H1 (cell line): ENCODE measurements at regions not wholly inside any gene's neighbourhood (a gene's known extent, or its start where the extent isn't known, plus 50 kb on each side); places are given as distances from the start of the nearest gene placed in this dataset.

Source experiments
- CTCF ChIA-PET: fragments of 300-600 bp; sonication (Branson Sonifier 250); formaldehyde crosslinking; loops from one replicate; lab custom pipeline; 2021; ENCODE audit not compliant: partially characterized antibody; lab: Charles Lee
- POLR2A ChIA-PET: fragments of 300-600 bp; sonication (Branson Sonifier 250); formaldehyde crosslinking; loops from one replicate; lab custom pipeline; 2021; ENCODE audit warnings: inconsistent platforms; ENCODE audit not compliant: partially characterized antibody; lab: Charles Lee
- DNase-seq, 2 experiments: peaks; one replicate each; pipeline versions ENCODE4 v3.0.0 to v3.0.0-alpha.2; 2010 to 2022; ENCODE audit warnings: low spot score in 2 of 2, low read depth in 1 of 2, mixed read lengths in 1 of 2
- FAIRE-seq: peaks from 2 replicates; lab custom pipeline; 2011; peaks lifted over from hg19 to GRCh38; lab: Jason Lieb, UNC
- H2AFZ ChIP-seq: 2 replicates; pipeline ENCODE4 v1.8.1; 2012; ENCODE audit warnings: low read length, inconsistent platforms
- H2AK5ac ChIP-seq: 2 replicates; pipeline ENCODE4 v1.6.1; 2013; ENCODE audit warnings: low read depth, low read length
- H2BK120ac ChIP-seq: replicated peaks from 2 replicates; pipeline ENCODE3; 2013; ENCODE audit warnings: low read depth, low read length, inconsistent platforms
- H2BK12ac ChIP-seq: 2 replicates; pipeline ENCODE4 v1.6.1; 2013; ENCODE audit warnings: low read depth, low read length
- H2BK15ac ChIP-seq: 2 replicates; pipeline ENCODE4 v1.6.1; 2013; ENCODE audit warnings: low read length
- H2BK20ac ChIP-seq: 2 replicates; pipeline ENCODE4 v1.6.1; 2013; ENCODE audit warnings: low read length
- H2BK5ac ChIP-seq: 2 replicates; pipeline ENCODE4 v1.6.1; 2013; ENCODE audit warnings: low read depth, low read length
- H3K14ac ChIP-seq: 2 replicates; pipeline ENCODE4 v1.6.1; 2013; ENCODE audit warnings: inconsistent platforms; ENCODE audit not compliant: insufficient read length
- H3K18ac ChIP-seq: 2 replicates; pipeline ENCODE4 v1.6.1; 2013; ENCODE audit warnings: low read length; ENCODE audit errors: extremely low read depth
- H3K23ac ChIP-seq: 2 replicates; pipeline ENCODE4 v1.6.1; 2013; ENCODE audit warnings: inconsistent platforms; ENCODE audit not compliant: insufficient read length
- H3K23me2 ChIP-seq: 2 replicates; pipeline ENCODE4 v1.6.1; 2013; ENCODE audit warnings: low read depth, low read length
- H3K27ac ChIP-seq: 2 replicates; pipeline ENCODE4 v1.6.1; 2011; ENCODE audit warnings: low read depth, low read length, inconsistent platforms
- H3K27me3 ChIP-seq, 4 experiments: replicated peaks in 1 of 4; 1 replicate in 1 of 4; 2 replicates in 3 of 4; pipeline versions ENCODE4 v1.6.1 to v1.8.1; 2011 to 2013; ENCODE audit warnings: low read length in 3 of 4, mild to moderate bottlenecking in 3 of 4, inconsistent platforms in 2 of 4, mixed read lengths in 2 of 4, moderate library complexity in 1 of 4; ENCODE audit not compliant: control insufficient read depth in 3 of 4, insufficient read depth in 3 of 4; ENCODE audit errors: extremely low read depth in 1 of 4
- H3K36me3 ChIP-seq, 4 experiments: 2 replicates each; pipeline versions ENCODE4 v1.6.1 to v1.8.1; 2011 to 2013; ENCODE audit warnings: mild to moderate bottlenecking in 4 of 4, low read length in 3 of 4, moderate library complexity in 2 of 4, control low read depth in 1 of 4, inconsistent platforms in 1 of 4; ENCODE audit not compliant: insufficient read depth in 4 of 4, control insufficient read depth in 2 of 4
- H3K4ac ChIP-seq: replicated peaks from 2 replicates; pipeline ENCODE3; 2013; ENCODE audit warnings: low read length, low read depth, mixed read lengths, inconsistent platforms; ENCODE audit not compliant: insufficient read length
- H3K4me1 ChIP-seq, 4 experiments: replicated peaks in 1 of 4; 1 replicate in 1 of 4; 2 replicates in 3 of 4; pipeline versions ENCODE4 v1.6.1 to v1.8.1; 2011 to 2013; ENCODE audit warnings: low read length in 3 of 4, inconsistent platforms in 2 of 4, mixed read lengths in 1 of 4; ENCODE audit not compliant: insufficient read depth in 4 of 4, control insufficient read depth in 3 of 4
- H3K4me2 ChIP-seq, 2 experiments: 2 replicates each; pipeline versions ENCODE4 v1.6.1 to v1.8.1; 2011 to 2013; ENCODE audit warnings: low read depth in 2 of 2, low read length in 2 of 2, control low read depth in 1 of 2, inconsistent platforms in 1 of 2, mild to moderate bottlenecking in 1 of 2; ENCODE audit not compliant: insufficient read depth in 1 of 2
- H3K4me3 ChIP-seq, 4 experiments: fragments of 200-600, 300-600 bp in 1 of 4; sonication (generic), shearing (Covaris generic), sonication (Bioruptor Twin) in 1 of 4; 2 replicates each; pipeline versions ENCODE4 v1.5.1 to v1.8.1; 2011 to 2016; ENCODE audit warnings: low read length in 4 of 4, low read depth in 3 of 4, control low read depth in 2 of 4, inconsistent platforms in 2 of 4, mild to moderate bottlenecking in 2 of 4, mixed read lengths in 1 of 4, moderate library complexity in 1 of 4; ENCODE audit not compliant: insufficient read depth in 2 of 4; ENCODE audit errors: extremely low read depth in 1 of 4
- H3K56ac ChIP-seq: replicated peaks from 2 replicates; pipeline ENCODE3; 2013; ENCODE audit warnings: low read depth, mild to moderate bottlenecking, mixed read lengths, low read length, inconsistent platforms; ENCODE audit not compliant: insufficient read length
- H3K79me1 ChIP-seq: 2 replicates; pipeline ENCODE4 v1.6.1; 2013; ENCODE audit warnings: low read depth, low read length, control low read depth
- H3K79me2 ChIP-seq, 2 experiments: 2 replicates each; pipeline versions ENCODE4 v1.6.1 to v1.8.1; 2012 to 2013; ENCODE audit warnings: low read length in 2 of 2, mild to moderate bottlenecking in 2 of 2, inconsistent platforms in 1 of 2; ENCODE audit not compliant: insufficient read depth in 2 of 2, control insufficient read depth in 1 of 2
- H3K9ac ChIP-seq, 4 experiments: replicated peaks in 1 of 4; 1 replicate in 1 of 4; 2 replicates in 3 of 4; pipeline versions ENCODE4 v1.6.1 to v1.8.1; 2011 to 2013; ENCODE audit warnings: low read depth in 3 of 4, low read length in 3 of 4, control low read depth in 2 of 4, mild to moderate bottlenecking in 2 of 4, moderate library complexity in 2 of 4, inconsistent platforms in 1 of 4; ENCODE audit errors: extremely low read depth in 1 of 4
- H3K9me3 ChIP-seq, 2 experiments: 2 replicates each; pipeline versions ENCODE4 v1.6.1 to v1.8.1; 2012 to 2013; ENCODE audit warnings: mild to moderate bottlenecking in 2 of 2, moderate library complexity in 2 of 2, control low read depth in 1 of 2, inconsistent platforms in 1 of 2, low read depth in 1 of 2, low read length in 1 of 2, mixed read lengths in 1 of 2; ENCODE audit not compliant: insufficient read depth in 2 of 2
- H4K20me1 ChIP-seq, 2 experiments: replicated peaks in 1 of 2; 2 replicates each; pipeline versions ENCODE3 to v1.8.1; 2011 to 2013; ENCODE audit warnings: inconsistent platforms in 2 of 2, low read length in 2 of 2, mild to moderate bottlenecking in 1 of 2; ENCODE audit not compliant: insufficient read depth in 2 of 2, control insufficient read depth in 1 of 2
- H4K5ac ChIP-seq: 2 replicates; pipeline ENCODE4 v1.6.1; 2013; ENCODE audit warnings: low read length, low read depth, mixed read lengths, inconsistent platforms; ENCODE audit not compliant: insufficient read length
- H4K8ac ChIP-seq: 2 replicates; pipeline ENCODE4 v1.8.0; 2013; ENCODE audit warnings: mild to moderate bottlenecking, moderate library complexity, low read length, inconsistent platforms; ENCODE audit not compliant: insufficient read depth; ENCODE audit errors: extremely low read depth
- H4K91ac ChIP-seq: replicated peaks from 2 replicates; pipeline ENCODE3; 2013; ENCODE audit warnings: low read length, mixed read lengths, inconsistent platforms; ENCODE audit not compliant: insufficient read length
- BCL11A ChIP-seq, 2 experiments: IDR thresholded peaks; one replicate each; pipeline ENCODE4 v1.6.1; 2011; ENCODE audit warnings: low read depth in 2 of 2, low read length in 2 of 2, mild to moderate bottlenecking in 2 of 2
- GTF2F1 ChIP-seq: IDR thresholded peaks from 2 replicates; pipeline ENCODE4 v1.6.1; 2012; ENCODE audit warnings: low read depth, low read length, improper control_type of control experiment, borderline replicate concordance
- KDM1A ChIP-seq: fragments of 200-600, 300-600 bp; sonication (generic); IDR thresholded peaks from 2 replicates; pipeline ENCODE4 v1.7.1; 2016; ENCODE audit warnings: mild to moderate bottlenecking, low read length, borderline replicate concordance
- MAFK ChIP-seq: IDR thresholded peaks from 2 replicates; pipeline ENCODE4 v1.6.1; 2012; ENCODE audit warnings: low read depth, mild to moderate bottlenecking, improper control_type of control experiment, low read length
- NANOG ChIP-seq: IDR thresholded peaks from 2 replicates; pipeline ENCODE4 v1.6.1; 2011; ENCODE audit warnings: low read length, low read depth, mild to moderate bottlenecking, inconsistent platforms; ENCODE audit not compliant: insufficient read depth, poor library complexity, severe bottlenecking
- RNF2 ChIP-seq: fragments of 200-900, 300-1000 bp; sonication (generic); IDR thresholded peaks from 2 replicates; pipeline ENCODE4 v1.7.1; 2016; ENCODE audit warnings: borderline replicate concordance, low read depth, mild to moderate bottlenecking, antibody characterized with exemption, low read length; ENCODE audit not compliant: poor library complexity, severe bottlenecking; ENCODE audit errors: missing control alignments
- SP2 ChIP-seq: IDR thresholded peaks from 2 replicates; pipeline ENCODE4 v1.6.1; 2012; ENCODE audit warnings: mild to moderate bottlenecking, low read length, inconsistent platforms
- SUZ12 ChIP-seq: fragments of 200-600 bp; sonication (generic); IDR thresholded peaks from 2 replicates; pipeline ENCODE4 v1.6.1; 2012; ENCODE audit warnings: mild to moderate bottlenecking, inconsistent platforms, low read length, moderate library complexity, mixed read lengths
- TAF1 ChIP-seq: IDR thresholded peaks from 2 replicates; pipeline ENCODE4 v1.6.1; 2011; ENCODE audit warnings: mild to moderate bottlenecking, low read depth, low read length
- WGBS, 2 experiments: shearing (Covaris generic) in 1 of 2; methylation state at CpG; one replicate each; pipeline versions ENCODE4 v1.1.6 to v1.1.7; 2013 to 2015; ENCODE audit warnings: low lambda C conversion rate in 2 of 2, mixed read lengths in 2 of 2, inconsistent platforms in 1 of 2, low coverage in 1 of 2, missing lambda C conversion rate in 1 of 2; ENCODE audit not compliant: insufficient replicate concordance in 2 of 2, insufficient coverage in 1 of 2, insufficient read length in 1 of 2; ENCODE audit errors: extremely low coverage in 1 of 2, missing lambda C conversion rate in 1 of 2; 5-methylcytosine and 5-hydroxymethylcytosine counted together
- TF ChIP-seq, protein P1 (sequence below): IDR thresholded peaks from 2 replicates; pipeline ENCODE4 v1.6.1; 2011; ENCODE audit warnings: low read length, improper control_type of control experiment

DNA sequence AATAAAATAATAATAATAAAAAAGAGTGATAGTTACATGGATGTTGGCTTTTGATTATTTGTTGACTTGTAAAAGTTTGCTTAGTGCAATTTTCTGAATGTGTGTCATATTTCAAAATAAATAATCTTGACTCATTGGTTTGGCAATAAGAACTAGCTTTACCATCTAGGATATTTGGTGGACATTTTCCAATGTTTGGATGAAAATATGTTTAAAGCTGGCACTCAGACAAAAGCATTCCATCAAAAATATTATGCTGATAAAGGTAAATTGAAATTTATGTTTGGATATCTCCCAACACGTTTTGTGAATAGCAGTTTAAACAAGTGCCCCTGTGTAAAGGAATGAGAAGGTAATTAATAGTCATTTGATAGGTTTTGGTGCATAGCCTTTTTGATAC, 62.5 kb upstream of the KCNMA1 start:
- Histone ChIP-seq H3K4me3 (no peak overlapping the region), H2BK20ac (no peak overlapping the region), H3K9ac (no peak overlapping the region), H3K4me1 (peaks cover 0 to 3% (median 1%) of the 10 kb centered on the region in 4 experiments; a peak in 2 of 7 replicates), H3K79me2 (no peaks in the 10 kb centered on the region), H4K8ac (no peak overlapping the region), H2BK120ac (no peak overlapping the region), H4K5ac (no peak overlapping the region), H3K4ac (no peak overlapping the region), H2BK12ac (no peak overlapping the region), H3K79me1 (no peaks in the 10 kb centered on the region), H2BK5ac (no peak overlapping the region), H3K56ac (no peak overlapping the region), H2BK15ac (no peak overlapping the region), H3K9me3 (no peaks in the 10 kb centered on the region), H3K14ac (no peak overlapping the region), H3K4me2 (no peak overlapping the region), H2AFZ (no peak overlapping the region), H4K91ac (no peak overlapping the region), H3K18ac (no peak overlapping the region), H3K27ac (no peak overlapping the region), H2AK5ac (no peak overlapping the region), H3K27me3 (no peaks in the 10 kb centered on the region), H3K23ac (no peak overlapping the region), H3K23me2 (no peaks in the 10 kb centered on the region), H3K36me3 (peaks cover 0 to 7% (median 0%) of the 10 kb centered on the region in 4 experiments; a peak in 1 of 8 replicates), H4K20me1 (no peaks in the 10 kb centered on the region)
- ChIA-PET CTCF (interaction anchor here (1.0 to 3.4 kb wide), 3 partner anchors 11 to 114 kb away, joined by 3 to 20 read pairs (median 9); no protein-coding TSS in a partner anchor), POLR2A (no interaction called here)
- 83% methylated on average over 1 of the region's 1 CpG; no CpG with 5 or more reads in 1 of the 2 experiments for WGBS, 2 experiments
- FAIRE-seq (no peak), DNase-seq (no peak)
- no peak for TF ChIP-seq KDM1A
- no peak for TF ChIP-seq TAF1
- TF ChIP-seq NANOG: no peak
- TF ChIP-seq RNF2: no peak
- no peak for TF ChIP-seq BCL11A (IDR thresholded peaks at IDR 0.05; ENCODE audit: low read depth in 2 of 2, low read length in 2 of 2)
- TF ChIP-seq, protein P1, sequence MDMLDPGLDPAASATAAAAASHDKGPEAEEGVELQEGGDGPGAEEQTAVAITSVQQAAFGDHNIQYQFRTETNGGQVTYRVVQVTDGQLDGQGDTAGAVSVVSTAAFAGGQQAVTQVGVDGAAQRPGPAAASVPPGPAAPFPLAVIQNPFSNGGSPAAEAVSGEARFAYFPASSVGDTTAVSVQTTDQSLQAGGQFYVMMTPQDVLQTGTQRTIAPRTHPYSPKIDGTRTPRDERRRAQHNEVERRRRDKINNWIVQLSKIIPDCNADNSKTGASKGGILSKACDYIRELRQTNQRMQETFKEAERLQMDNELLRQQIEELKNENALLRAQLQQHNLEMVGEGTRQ: no peak
- no peak for TF ChIP-seq SUZ12
- TF ChIP-seq MAFK: no peak
- TF ChIP-seq SP2: no peak
- TF ChIP-seq GTF2F1: no peak
